ENCODE measurements at regions not wholly inside any gene's neighbourhood (a gene's known extent, or its start where the extent isn't known, plus 50 kb on each side); places are given as distances from the start of the nearest gene placed in this dataset.

GRCh38 chr9:73609381-73609780 lies 457.7 kb downstream of the ANXA1 start:
- H3K36me3 ChIP-seq (ENCODE audit: insufficient read depth, low read length) = no peaks in the 10 kb centered on the region
- no TSS peak for BruUV-seq (replicated peaks)
- H3K4me2 ChIP-seq (ENCODE audit: low read length) = no peak overlapping the region
- no peak overlapping the region for H2AFZ ChIP-seq (ENCODE audit: low read length)
- H4K20me1 ChIP-seq (ENCODE audit: insufficient read depth, low read length) = no peaks in the 10 kb centered on the region
- no peaks in the 10 kb centered on the region for H3K9me3 ChIP-seq (ENCODE audit: low read length)
- TF ChIP-seq CTCF (conservative IDR thresholded peaks at IDR 0.05; ENCODE audit: low read length) (no peak), EZH2phosphoT487 (IDR thresholded peaks at IDR 0.05; ENCODE audit: borderline replicate concordance, low read depth, low read length) (no peak)
- CTCF ChIA-PET (ENCODE audit: unreplicated experiment) = no interaction called here
- POLR2A ChIA-PET = no interaction called here
- H3K4me1 ChIP-seq (ENCODE audit: insufficient read depth, low read length, poor library complexity, severe bottlenecking) = no peaks in the 10 kb centered on the region
- H3K27ac ChIP-seq (ENCODE audit: low read depth, low read length, poor library complexity, severe bottlenecking) = no peak overlapping the region
- H3K79me2 ChIP-seq (ENCODE audit: insufficient read depth, low read depth, low read length) = no peaks in the 10 kb centered on the region
- H3K4me3 ChIP-seq (ENCODE audit: low read depth, low read length, poor library complexity, severe bottlenecking) = no peak overlapping the region
- intact Hi-C loops (cut with micrococcal nuclease; ENCODE audit: unreplicated experiment) = loop anchor here (10.0 kb wide), 1 partner anchor 65 kb away; no protein-coding TSS in a partner anchor
- DNase-seq (ENCODE audit: low spot score) = no peak
- H3K9me2 ChIP-seq (ENCODE audit: insufficient read depth, low read length) = no peaks in the 10 kb centered on the region

- DNase-seq (ENCODE audit: low spot score) = no peak
- POLR2A ChIA-PET = interaction anchor here (0.7 kb wide), 1 partner anchor 14 kb away, joined by 3 read pairs; no protein-coding TSS in a partner anchor
- intact Hi-C loops (cut with micrococcal nuclease; ENCODE audit: unreplicated experiment) = no loop called here
- no peaks in the 10 kb centered on the region for H3K36me3 ChIP-seq (ENCODE audit: insufficient read depth, low read length)
- TF ChIP-seq CTCF (conservative IDR thresholded peaks at IDR 0.05; ENCODE audit: low read length) (no peak), EZH2phosphoT487 (IDR thresholded peaks at IDR 0.05; ENCODE audit: borderline replicate concordance, low read depth, low read length) (no peak)
- H2AFZ ChIP-seq (ENCODE audit: low read length) = no peak overlapping the region
- H3K79me2 ChIP-seq (ENCODE audit: insufficient read depth, low read depth, low read length) = no peaks in the 10 kb centered on the region
- H3K9me3 ChIP-seq (ENCODE audit: low read length) = no peaks in the 10 kb centered on the region
- H3K27ac ChIP-seq (ENCODE audit: low read depth, low read length, poor library complexity, severe bottlenecking) = no peak overlapping the region
- H4K20me1 ChIP-seq (ENCODE audit: insufficient read depth, low read length) = no peaks in the 10 kb centered on the region
- CTCF ChIA-PET (ENCODE audit: unreplicated experiment) = no interaction called here
- no peak overlapping the region for H3K4me3 ChIP-seq (ENCODE audit: low read depth, low read length, poor library complexity, severe bottlenecking)
- no peak overlapping the region for H3K4me2 ChIP-seq (ENCODE audit: low read length)
- H3K9me2 ChIP-seq (ENCODE audit: insufficient read depth, low read length) = no peaks in the 10 kb centered on the region
- no peaks in the 10 kb centered on the region for H3K4me1 ChIP-seq (ENCODE audit: insufficient read depth, low read length, poor library complexity, severe bottlenecking)
- no TSS peak for BruUV-seq (replicated peaks)
Measured at GRCh38 chr9:73611032-73611431, 459.4 kb downstream of the ANXA1 start.

- POLR2A ChIA-PET = no interaction called here
- no peak for DNase-seq (ENCODE audit: low spot score)
- Histone ChIP-seq H4K20me1 (ENCODE audit: insufficient read depth, low read length) (no peaks in the 10 kb centered on the region), H3K9me2 (ENCODE audit: insufficient read depth, low read length) (no peaks in the 10 kb centered on the region), H2AFZ (ENCODE audit: low read length) (no peak overlapping the region), H3K27ac (ENCODE audit: low read depth, low read length, poor library complexity, severe bottlenecking) (no peak overlapping the region), H3K4me3 (ENCODE audit: low read depth, low read length, poor library complexity, severe bottlenecking) (no peak overlapping the region), H3K4me1 (ENCODE audit: insufficient read depth, low read length, poor library complexity, severe bottlenecking) (no peaks in the 10 kb centered on the region), H3K4me2 (ENCODE audit: low read length) (no peak overlapping the region), H3K9me3 (ENCODE audit: low read length) (no peaks in the 10 kb centered on the region), H3K79me2 (ENCODE audit: insufficient read depth, low read depth, low read length) (no peaks in the 10 kb centered on the region), H3K36me3 (ENCODE audit: insufficient read depth, low read length) (no peaks in the 10 kb centered on the region)
- BruUV-seq (replicated peaks) = no TSS peak
- intact Hi-C loops (cut with micrococcal nuclease; ENCODE audit: unreplicated experiment) = no loop called here
- TF ChIP-seq CTCF (conservative IDR thresholded peaks at IDR 0.05; ENCODE audit: low read length) (no peak), EZH2phosphoT487 (IDR thresholded peaks at IDR 0.05; ENCODE audit: borderline replicate concordance, low read depth, low read length) (no peak)
- CTCF ChIA-PET (ENCODE audit: unreplicated experiment) = no interaction called here
Measured at GRCh38 chr9:73613092-73613701, 461.5 kb downstream of the ANXA1 start.

All from OCI-LY7 (cell line).